Trophoblast cell (in vitro differentiated cells and primary cell): ENCODE measurements at regions not wholly inside any gene's neighbourhood (a gene's known extent, or its start where the extent isn't known, plus 50 kb on each side); places are given as distances from the start of the nearest gene placed in this dataset.

Experiments
- DNase-seq, 2 donors: peaks; one replicate each; pipeline ENCODE4 v3.0.0-alpha.2; 2016
- H2AFZ ChIP-seq: 2 replicates; pipeline ENCODE4 v1.6.1; 2013; ENCODE audit warnings: low read length, moderate library complexity, mild to moderate bottlenecking; ENCODE audit not compliant: insufficient read depth, poor library complexity
- H2AK5ac ChIP-seq: 2 replicates; pipeline ENCODE4 v1.6.1; 2013; ENCODE audit warnings: mild to moderate bottlenecking, low read length
- H2BK120ac ChIP-seq: 2 replicates; pipeline ENCODE4 v1.6.1; 2013; ENCODE audit warnings: low read length, mild to moderate bottlenecking, moderate library complexity; ENCODE audit not compliant: insufficient read depth, poor library complexity
- H2BK12ac ChIP-seq: 2 replicates; pipeline ENCODE4 v1.6.1; 2013; ENCODE audit warnings: mild to moderate bottlenecking, low read length, moderate library complexity
- H2BK5ac ChIP-seq: 2 replicates; pipeline ENCODE4 v1.6.1; 2013; ENCODE audit warnings: low read length, low read depth, moderate library complexity, mild to moderate bottlenecking; ENCODE audit not compliant: poor library complexity
- H3K14ac ChIP-seq: 2 replicates; pipeline ENCODE4 v1.6.1; 2013; ENCODE audit warnings: mild to moderate bottlenecking, low read length
- H3K18ac ChIP-seq: 2 replicates; pipeline ENCODE4 v1.6.1; 2013; ENCODE audit warnings: mild to moderate bottlenecking, low read length
- H3K23ac ChIP-seq: 2 replicates; pipeline ENCODE4 v1.6.1; 2013; ENCODE audit warnings: low read length
- H3K27ac ChIP-seq: 2 replicates; pipeline ENCODE4 v1.5.1; 2013; ENCODE audit warnings: low read depth, mild to moderate bottlenecking, inconsistent platforms, low read length, moderate library complexity
- H3K27me3 ChIP-seq: 2 replicates; pipeline ENCODE4 v1.6.1; 2013; ENCODE audit warnings: inconsistent platforms, mild to moderate bottlenecking, low read length, moderate library complexity; ENCODE audit not compliant: insufficient read depth
- H3K36me3 ChIP-seq, 2 experiments: 1 replicate in 1 of 2; 2 replicates in 1 of 2; pipeline ENCODE4 v1.6.1; 2013; ENCODE audit warnings: low read length in 2 of 2, mild to moderate bottlenecking in 2 of 2, moderate library complexity in 1 of 2; ENCODE audit not compliant: insufficient read depth in 2 of 2, control insufficient read depth in 1 of 2
- H3K4ac ChIP-seq: 2 replicates; pipeline ENCODE4 v1.6.1; 2013; ENCODE audit warnings: low read depth, mild to moderate bottlenecking, low read length, moderate library complexity
- H3K4me1 ChIP-seq, 2 experiments: 1 replicate in 1 of 2; 2 replicates in 1 of 2; pipeline ENCODE4 v1.6.1; 2013; ENCODE audit warnings: low read length in 2 of 2, mild to moderate bottlenecking in 2 of 2, moderate library complexity in 1 of 2; ENCODE audit not compliant: insufficient read depth in 2 of 2, control insufficient read depth in 1 of 2
- H3K4me2 ChIP-seq: 2 replicates; pipeline ENCODE4 v1.6.1; 2013; ENCODE audit warnings: inconsistent platforms, mild to moderate bottlenecking, low read length, moderate library complexity
- H3K4me3 ChIP-seq: 2 replicates; pipeline ENCODE4 v1.5.1; 2013; ENCODE audit warnings: mild to moderate bottlenecking, low read depth, low read length, inconsistent platforms
- H3K79me1 ChIP-seq: one replicate; pipeline ENCODE4 v1.6.1; 2013; ENCODE audit warnings: low read length
- H3K79me2 ChIP-seq: 2 replicates; pipeline ENCODE4 v1.6.1; 2013; ENCODE audit warnings: low read length, mild to moderate bottlenecking; ENCODE audit not compliant: control insufficient read depth, insufficient read depth, poor library complexity
- H3K9ac ChIP-seq: 2 replicates; pipeline ENCODE4 v1.6.1; 2013; ENCODE audit warnings: mild to moderate bottlenecking, low read length
- H3K9me3 ChIP-seq: 2 replicates; pipeline ENCODE4 v1.6.1; 2013; ENCODE audit warnings: low read depth, mild to moderate bottlenecking, control low read depth, inconsistent platforms, low read length; ENCODE audit not compliant: insufficient read depth
- H4K12ac ChIP-seq: 2 replicates; pipeline ENCODE4 v1.6.1; 2013; ENCODE audit warnings: low read depth, mild to moderate bottlenecking, low read length, moderate library complexity
- H4K8ac ChIP-seq: 2 replicates; pipeline ENCODE4 v1.6.1; 2013; ENCODE audit warnings: low read depth, mild to moderate bottlenecking, low read length, moderate library complexity
- H4K91ac ChIP-seq: one replicate; pipeline ENCODE4 v1.6.1; 2013; ENCODE audit warnings: low read depth, mild to moderate bottlenecking, low read length, moderate library complexity
- WGBS: extraction: QIAGEN DNeasy Blood & Tissue Kit; methylation state at CpG from one replicate; pipeline ENCODE4 v1.1.7; 2013; ENCODE audit warnings: missing lambda C conversion rate; ENCODE audit not compliant: insufficient read length, insufficient coverage; ENCODE audit errors: extremely low coverage; 5-methylcytosine and 5-hydroxymethylcytosine counted together

DNA sequence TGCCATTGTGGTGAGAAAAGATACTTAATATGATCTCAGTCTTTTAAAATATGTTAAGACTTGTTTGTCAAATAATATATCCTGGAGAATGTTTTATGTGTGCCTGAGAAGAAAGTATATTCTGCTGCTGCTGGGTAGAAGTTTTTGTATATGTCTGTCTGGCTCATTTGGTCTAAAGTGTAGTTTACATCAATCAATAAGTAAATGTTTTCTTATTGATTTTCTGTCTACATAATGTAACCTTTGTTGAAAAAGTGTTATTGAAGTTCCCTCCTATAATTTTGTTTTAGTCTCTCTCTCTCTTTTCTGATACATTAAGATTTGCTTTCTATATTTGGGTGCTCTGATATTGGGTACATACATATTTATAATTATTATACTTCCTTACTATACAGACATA lies 201.2 kb downstream of the THBS2 start:
- no peak overlapping the region for H3K27ac ChIP-seq
- H3K4me1 ChIP-seq = no peaks in the 10 kb centered on the region
- H3K79me1 ChIP-seq = no peaks in the 10 kb centered on the region
- no peak overlapping the region for H3K14ac ChIP-seq
- no peaks in the 10 kb centered on the region for H3K79me2 ChIP-seq
- H3K36me3 ChIP-seq = no peaks in the 10 kb centered on the region
- H2BK120ac ChIP-seq = no peak overlapping the region
- H4K8ac ChIP-seq = no peak overlapping the region
- H3K4me2 ChIP-seq = no peak overlapping the region
- H3K9ac ChIP-seq = no peak overlapping the region
- no peak for DNase-seq
- H4K91ac ChIP-seq = no peak overlapping the region
- H3K4ac ChIP-seq = no peak overlapping the region
- no peak overlapping the region for H2BK5ac ChIP-seq
- H3K27me3 ChIP-seq = no peaks in the 10 kb centered on the region
- H3K23ac ChIP-seq = no peak overlapping the region
- no peak overlapping the region for H4K12ac ChIP-seq
- no peak overlapping the region for H3K18ac ChIP-seq
- no peak overlapping the region for H2BK12ac ChIP-seq
- H2AFZ ChIP-seq = no peak overlapping the region
- H3K4me3 ChIP-seq = no peak overlapping the region
- H3K9me3 ChIP-seq = no peaks in the 10 kb centered on the region
- no peak overlapping the region for H2AK5ac ChIP-seq

DNA sequence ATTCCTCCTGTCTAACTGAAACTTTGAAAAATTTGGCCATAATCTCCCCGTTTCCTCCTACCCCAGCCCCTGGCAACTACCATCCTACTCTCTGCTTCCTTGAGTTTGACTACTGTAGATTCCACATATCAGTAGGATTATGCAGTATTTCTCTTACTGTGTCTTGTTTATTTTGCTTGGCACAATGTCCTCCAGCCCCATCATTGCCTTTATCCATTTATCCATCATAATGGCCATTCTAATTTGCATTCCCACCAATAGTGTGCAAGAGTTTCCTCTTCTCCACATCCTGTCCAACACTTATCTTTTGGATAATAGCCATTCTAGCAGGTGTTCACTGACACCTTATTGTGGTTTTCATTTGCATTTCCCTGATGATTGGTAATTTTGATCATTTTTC lies 202.3 kb downstream of the THBS2 start:
- H2BK120ac ChIP-seq = no peak overlapping the region
- no peak overlapping the region for H3K14ac ChIP-seq
- no peak overlapping the region for H3K9ac ChIP-seq
- H3K36me3 ChIP-seq = no peaks in the 10 kb centered on the region
- no peak overlapping the region for H3K4me3 ChIP-seq
- H3K79me2 ChIP-seq = no peaks in the 10 kb centered on the region
- no peak overlapping the region for H4K8ac ChIP-seq
- H2AK5ac ChIP-seq = no peak overlapping the region
- H3K27me3 ChIP-seq = no peaks in the 10 kb centered on the region
- no peak overlapping the region for H4K91ac ChIP-seq
- H3K27ac ChIP-seq = no peak overlapping the region
- H3K79me1 ChIP-seq = no peaks in the 10 kb centered on the region
- no peak overlapping the region for H3K23ac ChIP-seq
- H3K4me2 ChIP-seq = no peak overlapping the region
- H3K9me3 ChIP-seq = no peaks in the 10 kb centered on the region
- H2BK12ac ChIP-seq = no peak overlapping the region
- H2BK5ac ChIP-seq = no peak overlapping the region
- H3K18ac ChIP-seq = no peak overlapping the region
- no CpG with 5 or more reads among the region's 1 CpG for WGBS
- H2AFZ ChIP-seq = no peak overlapping the region
- no peak overlapping the region for H3K4ac ChIP-seq
- DNase-seq = no peak
- H4K12ac ChIP-seq = no peak overlapping the region
- H3K4me1 ChIP-seq = no peaks in the 10 kb centered on the region

GRCh38 chr6:169048865-169049205 lies 204.8 kb downstream of the THBS2 start:
- H3K4me2 ChIP-seq = no peak overlapping the region
- no peak overlapping the region for H3K4ac ChIP-seq
- H2BK120ac ChIP-seq = no peak overlapping the region
- no peaks in the 10 kb centered on the region for H3K79me2 ChIP-seq
- no peak overlapping the region for H4K8ac ChIP-seq
- H3K23ac ChIP-seq = no peak overlapping the region
- H3K18ac ChIP-seq = no peak overlapping the region
- no peak overlapping the region for H4K12ac ChIP-seq
- no peaks in the 10 kb centered on the region for H3K79me1 ChIP-seq
- no peak for DNase-seq
- WGBS = no CpG with 5 or more reads among the region's 11 CpGs
- H2AK5ac ChIP-seq = no peak overlapping the region
- no peak overlapping the region for H2BK12ac ChIP-seq
- no peak overlapping the region for H3K14ac ChIP-seq
- no peaks in the 10 kb centered on the region for H3K27me3 ChIP-seq
- no peak overlapping the region for H2AFZ ChIP-seq
- no peak overlapping the region for H3K9ac ChIP-seq
- H3K4me1 ChIP-seq = no peaks in the 10 kb centered on the region
- H3K4me3 ChIP-seq = no peak overlapping the region
- no peak overlapping the region for H2BK5ac ChIP-seq
- no peaks in the 10 kb centered on the region for H3K36me3 ChIP-seq
- H3K9me3 ChIP-seq = no peaks in the 10 kb centered on the region
- H3K27ac ChIP-seq = no peak overlapping the region
- no peak overlapping the region for H4K91ac ChIP-seq

GRCh38 chr6:169048185-169048864 lies 205.3 kb downstream of the THBS2 start:
- no CpG with 5 or more reads among the region's 18 CpGs for WGBS

More at GRCh38 chr6:169048185-169048864, 205.3 kb downstream of the THBS2 start:
- Histone ChIP-seq H3K14ac (no peak overlapping the region), H4K12ac (no peak overlapping the region), H3K27ac (no peak overlapping the region), H2BK12ac (no peak overlapping the region), H2AK5ac (no peak overlapping the region), H3K18ac (no peak overlapping the region), H2BK5ac (no peak overlapping the region), H3K9me3 (no peaks in the 10 kb centered on the region), H4K8ac (no peak overlapping the region), H3K9ac (no peak overlapping the region), H3K4me1 (no peaks in the 10 kb centered on the region), H3K4ac (no peak overlapping the region), H3K4me3 (no peak overlapping the region), H4K91ac (no peak overlapping the region), H3K4me2 (no peak overlapping the region), H3K79me2 (no peaks in the 10 kb centered on the region), H2BK120ac (no peak overlapping the region), H3K27me3 (no peaks in the 10 kb centered on the region), H3K79me1 (no peaks in the 10 kb centered on the region), H3K36me3 (no peaks in the 10 kb centered on the region), H2AFZ (no peak overlapping the region), H3K23ac (no peak overlapping the region)
- peak in 1 of 2 donors; percentile 4 for DNase-seq
